ENCODE measurements at regions not wholly inside any gene's neighbourhood (a gene's known extent, or its start where the extent isn't known, plus 50 kb on each side); places are given as distances from the start of the nearest gene placed in this dataset.

DNA sequence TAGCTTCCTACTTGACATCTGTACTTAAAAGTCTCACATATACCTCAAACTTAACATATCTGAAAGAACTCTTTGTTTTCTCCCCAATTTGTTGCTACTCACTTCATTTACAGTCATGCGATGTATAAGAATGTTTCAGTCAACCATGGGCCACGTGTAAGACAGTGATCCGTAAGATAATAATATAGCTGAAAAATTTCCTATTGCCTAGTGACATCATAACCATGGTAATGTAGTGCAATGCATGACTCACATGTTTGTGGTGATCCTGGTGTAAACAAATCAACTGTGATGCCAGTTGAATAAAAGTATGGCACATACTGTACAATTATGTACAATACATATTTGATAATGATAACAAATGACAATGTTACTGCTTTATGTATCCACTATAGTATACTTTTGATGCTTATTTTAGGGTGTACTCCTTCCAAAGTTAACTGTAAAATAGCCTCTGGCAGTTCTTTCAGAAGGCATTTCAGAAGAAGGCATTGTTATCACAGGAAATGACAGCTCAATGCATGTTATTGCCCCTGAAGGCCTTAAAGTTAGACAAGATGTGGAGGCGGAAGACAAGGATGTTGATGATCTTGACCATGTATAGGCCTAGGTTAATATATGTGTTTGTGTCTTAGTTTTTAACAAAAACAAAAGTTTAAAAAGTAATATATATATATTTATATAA lies 579.0 kb downstream of the EPHA7 start:
- TF ChIP-seq, protein P1, sequence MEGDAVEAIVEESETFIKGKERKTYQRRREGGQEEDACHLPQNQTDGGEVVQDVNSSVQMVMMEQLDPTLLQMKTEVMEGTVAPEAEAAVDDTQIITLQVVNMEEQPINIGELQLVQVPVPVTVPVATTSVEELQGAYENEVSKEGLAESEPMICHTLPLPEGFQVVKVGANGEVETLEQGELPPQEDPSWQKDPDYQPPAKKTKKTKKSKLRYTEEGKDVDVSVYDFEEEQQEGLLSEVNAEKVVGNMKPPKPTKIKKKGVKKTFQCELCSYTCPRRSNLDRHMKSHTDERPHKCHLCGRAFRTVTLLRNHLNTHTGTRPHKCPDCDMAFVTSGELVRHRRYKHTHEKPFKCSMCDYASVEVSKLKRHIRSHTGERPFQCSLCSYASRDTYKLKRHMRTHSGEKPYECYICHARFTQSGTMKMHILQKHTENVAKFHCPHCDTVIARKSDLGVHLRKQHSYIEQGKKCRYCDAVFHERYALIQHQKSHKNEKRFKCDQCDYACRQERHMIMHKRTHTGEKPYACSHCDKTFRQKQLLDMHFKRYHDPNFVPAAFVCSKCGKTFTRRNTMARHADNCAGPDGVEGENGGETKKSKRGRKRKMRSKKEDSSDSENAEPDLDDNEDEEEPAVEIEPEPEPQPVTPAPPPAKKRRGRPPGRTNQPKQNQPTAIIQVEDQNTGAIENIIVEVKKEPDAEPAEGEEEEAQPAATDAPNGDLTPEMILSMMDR (conservative IDR thresholded peaks at IDR 0.05 in 1 of 2, IDR thresholded peaks at IDR 0.05 in 1 of 2; ENCODE audit: low read depth in 1 of 2, low read length in 2 of 2) = no peak
- TF ChIP-seq EZH2 (IDR thresholded peaks at IDR 0.05; ENCODE audit: low read length, missing control alignments) = no peak

All from fibroblast of lung (primary cell).